WTC11 (cell line): ENCODE measurements at regions not wholly inside any gene's neighbourhood (a gene's known extent, or its start where the extent isn't known, plus 50 kb on each side); places are given as distances from the start of the nearest gene placed in this dataset.

ENCODE experiments used
- ATAC-seq: fragments of 200-7000 bp; cut with Tn5 transposase; 2 replicates; pipeline ENCODE4 v1.10.0; 2021; ENCODE audit warnings: mild to moderate bottlenecking, moderate library complexity
- CTCF ChIA-PET: fragments of 300-600 bp; sonication (Branson Sonifier 250); formaldehyde crosslinking; loops from one replicate; lab custom pipeline; 2021; ENCODE audit warnings: antibody characterized with exemption; lab: Charles Lee
- POLR2A ChIA-PET: fragments of 350-600 bp; sonication (Branson Sonifier 250); formaldehyde crosslinking; loops from one replicate; lab custom pipeline; 2021; ENCODE audit warnings: antibody characterized with exemption; lab: Charles Lee
- DNase-seq: peaks from one replicate; pipeline ENCODE4 v3.0.0; 2021; ENCODE audit warnings: low spot score
- H3K27ac Mint-ChIP-seq: 2 replicates; pipeline ENCODE4 v1.8.0; 2021; ENCODE audit warnings: mixed read lengths
- H3K27me3 Mint-ChIP-seq: 2 replicates; pipeline ENCODE4 v1.8.0; 2021; ENCODE audit warnings: low read depth, mild to moderate bottlenecking, moderate library complexity, mixed read lengths
- H3K36me3 Mint-ChIP-seq: 2 replicates; pipeline ENCODE4 v1.8.0; 2021; ENCODE audit warnings: mixed read lengths
- H3K4me1 Mint-ChIP-seq: 2 replicates; pipeline ENCODE4 v1.8.0; 2022; ENCODE audit warnings: mixed read lengths
- H3K4me3 Mint-ChIP-seq: 2 replicates; pipeline ENCODE4 v1.8.0; 2021; ENCODE audit warnings: mild to moderate bottlenecking, moderate library complexity, mixed read lengths
- H3K9me3 Mint-ChIP-seq: 2 replicates; pipeline ENCODE4 v1.8.0; 2021; ENCODE audit warnings: mixed read lengths
- AR ChIP-seq: fragments of 250-450 bp; sonication (Bioruptor Pico); IDR thresholded peaks from 2 replicates; pipeline ENCODE4 v1.9.0; 2021; ENCODE audit warnings: mild to moderate bottlenecking
- CREB1 ChIP-seq: sonication (generic); formaldehyde crosslinking; IDR thresholded peaks from 2 replicates; pipeline ENCODE4 v1.8.0; 2023; ENCODE audit warnings: mild to moderate bottlenecking, missing genetic modification reagents
- E2F1 ChIP-seq: sonication (generic); formaldehyde crosslinking; IDR thresholded peaks from 2 replicates; pipeline ENCODE4 v1.8.0; 2022; ENCODE audit warnings: mild to moderate bottlenecking, missing genetic modification reagents
- E2F4 ChIP-seq: sonication (generic); formaldehyde crosslinking; IDR thresholded peaks from 2 replicates; pipeline ENCODE4 v1.8.1; 2022; ENCODE audit warnings: low read depth, mild to moderate bottlenecking, moderate library complexity, missing genetic modification reagents, borderline replicate concordance
- E2F5 ChIP-seq: sonication (generic); formaldehyde crosslinking; IDR thresholded peaks from 2 replicates; pipeline ENCODE4 v1.8.1; 2022; ENCODE audit warnings: mild to moderate bottlenecking, moderate library complexity, missing genetic modification reagents
- ELF4 ChIP-seq: sonication (generic); formaldehyde crosslinking; IDR thresholded peaks from 2 replicates; pipeline ENCODE4 v1.8.1; 2022; ENCODE audit warnings: low read depth, mild to moderate bottlenecking, moderate library complexity, missing genetic modification reagents
- GRHL2 ChIP-seq: fragments of 250-450 bp; sonication (Bioruptor Pico); IDR thresholded peaks from 2 replicates; pipeline ENCODE4 v1.8.0; 2022; ENCODE audit warnings: mild to moderate bottlenecking, moderate library complexity; ENCODE audit not compliant: insufficient replicate concordance, severe bottlenecking
- HMGA2 ChIP-seq: fragments of 250-450 bp; sonication (Bioruptor Pico); IDR thresholded peaks from 2 replicates; pipeline ENCODE4 v1.4.0; 2021; ENCODE audit warnings: mild to moderate bottlenecking, moderate library complexity
- IRF1 ChIP-seq: sonication (generic); formaldehyde crosslinking; IDR thresholded peaks from 2 replicates; pipeline ENCODE4 v1.8.0; 2023; ENCODE audit warnings: missing genetic modification reagents
- JAZF1 ChIP-seq: fragments of 250-450 bp; sonication (Bioruptor Pico); IDR thresholded peaks from 2 replicates; pipeline ENCODE4 v1.9.0; 2021; ENCODE audit warnings: moderate library complexity, mild to moderate bottlenecking, inconsistent platforms
- MAX ChIP-seq: sonication (generic); formaldehyde crosslinking; IDR thresholded peaks from 2 replicates; pipeline ENCODE4 v1.8.0; 2022; ENCODE audit warnings: mild to moderate bottlenecking, missing genetic modification reagents
- MXD4 ChIP-seq: fragments of 250-450 bp; sonication (Bioruptor Pico); IDR thresholded peaks from 2 replicates; pipeline ENCODE4 v1.8.0; 2021; ENCODE audit warnings: mild to moderate bottlenecking, moderate library complexity, borderline replicate concordance
- NFATC4 ChIP-seq: fragments of 250-450 bp; sonication (Bioruptor Pico); IDR thresholded peaks from 2 replicates; pipeline ENCODE4 v1.9.0; 2021; ENCODE audit warnings: mild to moderate bottlenecking
- NR2C2 ChIP-seq: sonication (generic); formaldehyde crosslinking; IDR thresholded peaks from 2 replicates; pipeline ENCODE4 v1.8.0; 2022; ENCODE audit warnings: mild to moderate bottlenecking, missing genetic modification reagents
- NR3C1 ChIP-seq: sonication (generic); formaldehyde crosslinking; conservative IDR thresholded peaks from 2 replicates; pipeline ENCODE4 v1.8.1; 2023; ENCODE audit warnings: low read depth, mild to moderate bottlenecking, missing genetic modification reagents
- OVOL2 ChIP-seq: fragments of 250-450 bp; sonication (Bioruptor Pico); IDR thresholded peaks from 2 replicates; pipeline ENCODE4 v1.9.0; 2021; ENCODE audit warnings: mild to moderate bottlenecking, borderline replicate concordance
- RORB ChIP-seq: fragments of 250-450 bp; sonication (Bioruptor Pico); IDR thresholded peaks from 2 replicates; pipeline ENCODE4 v1.9.0; 2021; ENCODE audit warnings: mild to moderate bottlenecking
- SOX15 ChIP-seq: fragments of 250-450 bp; sonication (Bioruptor Pico); IDR thresholded peaks from 2 replicates; pipeline ENCODE4 v1.9.0; 2021; ENCODE audit warnings: mild to moderate bottlenecking
- ZNF219 ChIP-seq: sonication (generic); formaldehyde crosslinking; IDR thresholded peaks from 2 replicates; pipeline ENCODE4 v1.8.0; 2023; ENCODE audit warnings: missing genetic modification reagents, mild to moderate bottlenecking, borderline replicate concordance
- ZNF232 ChIP-seq: sonication (generic); formaldehyde crosslinking; IDR thresholded peaks from 2 replicates; pipeline ENCODE4 v1.8.0; 2022; ENCODE audit warnings: mild to moderate bottlenecking, missing genetic modification reagents
- ZNF396 ChIP-seq: fragments of 250-450 bp; sonication (Bioruptor Pico); IDR thresholded peaks from 2 replicates; pipeline ENCODE4 v1.8.0; 2021; ENCODE audit warnings: mild to moderate bottlenecking, moderate library complexity, borderline replicate concordance
- ZNF671 ChIP-seq: fragments of 250-450 bp; sonication (Bioruptor Pico); IDR thresholded peaks from 2 replicates; pipeline ENCODE4 v1.8.0; 2021; ENCODE audit warnings: mild to moderate bottlenecking
- TF ChIP-seq, protein P1 (sequence below): sonication (generic); formaldehyde crosslinking; IDR thresholded peaks from 2 replicates; pipeline ENCODE4 v1.8.1; 2023; ENCODE audit warnings: mild to moderate bottlenecking, missing genetic modification reagents

DNA sequence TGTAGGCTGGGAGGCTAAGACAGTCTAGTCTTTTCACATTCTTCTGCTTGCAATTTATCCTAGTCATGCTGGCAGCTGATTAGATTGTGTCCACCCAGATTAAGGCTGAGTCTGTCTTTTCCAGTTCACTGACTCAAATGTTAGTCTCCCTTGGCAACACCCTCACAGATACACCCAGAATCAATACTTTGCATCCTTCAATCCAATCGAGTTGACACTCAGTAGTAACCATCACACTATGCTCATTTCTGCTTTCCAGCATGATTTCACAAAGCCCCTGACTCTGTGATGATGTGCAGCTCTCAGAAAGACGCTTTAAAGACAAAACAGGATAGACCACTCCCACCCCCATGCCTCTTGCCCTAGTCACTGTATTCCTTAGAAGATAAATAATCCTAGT is 693.0 kb downstream of the HTR1B start (continued):
- TF ChIP-seq ZNF219 (CRISPR knock-in tag) (no peak), AR (CRISPR knock-in tag) (no peak), SOX15 (no peak), NFATC4 (CRISPR knock-in tag) (no peak), OVOL2 (CRISPR knock-in tag) (no peak), E2F5 (no peak), ZNF671 (CRISPR knock-in tag) (no peak), GRHL2 (no peak)
- TF ChIP-seq, protein P1, sequence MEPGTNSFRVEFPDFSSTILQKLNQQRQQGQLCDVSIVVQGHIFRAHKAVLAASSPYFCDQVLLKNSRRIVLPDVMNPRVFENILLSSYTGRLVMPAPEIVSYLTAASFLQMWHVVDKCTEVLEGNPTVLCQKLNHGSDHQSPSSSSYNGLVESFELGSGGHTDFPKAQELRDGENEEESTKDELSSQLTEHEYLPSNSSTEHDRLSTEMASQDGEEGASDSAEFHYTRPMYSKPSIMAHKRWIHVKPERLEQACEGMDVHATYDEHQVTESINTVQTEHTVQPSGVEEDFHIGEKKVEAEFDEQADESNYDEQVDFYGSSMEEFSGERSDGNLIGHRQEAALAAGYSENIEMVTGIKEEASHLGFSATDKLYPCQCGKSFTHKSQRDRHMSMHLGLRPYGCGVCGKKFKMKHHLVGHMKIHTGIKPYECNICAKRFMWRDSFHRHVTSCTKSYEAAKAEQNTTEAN = no peak

DNA sequence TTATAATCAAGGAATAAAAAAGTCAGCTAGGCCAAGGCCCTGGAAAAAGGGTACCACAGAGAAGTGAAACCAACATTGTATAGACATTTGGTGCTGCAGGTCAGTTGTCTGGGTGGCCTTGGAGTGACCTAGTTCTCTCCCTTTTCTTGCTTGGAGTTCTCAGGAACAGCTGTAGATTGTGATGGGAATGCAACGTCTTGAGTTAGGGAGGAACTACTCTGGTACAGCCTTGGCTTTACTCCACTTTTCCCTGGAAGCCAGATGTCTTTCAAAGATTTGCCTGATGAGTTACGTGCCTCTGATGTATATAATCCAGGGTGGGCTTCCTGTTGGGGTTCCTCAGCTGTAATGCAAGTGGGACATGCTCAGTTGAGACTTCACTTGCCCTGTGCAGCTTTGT is 694.7 kb downstream of the HTR1B start:
- no peak for ATAC-seq
- Mint-ChIP-seq H3K27ac (no peak overlapping the region), H3K27me3 (no peaks in the 10 kb centered on the region)
- CTCF ChIA-PET = no interaction called here
- no peak for DNase-seq
- TF ChIP-seq NR2C2 (CRISPR knock-in tag) (no peak), IRF1 (CRISPR knock-in tag) (no peak), NR3C1 (CRISPR knock-in tag) (no peak)
- TF ChIP-seq, all 79 proteins: peak for 0
- Mint-ChIP-seq H3K4me3 (no peak overlapping the region), H3K9me3 (peaks cover 23% of the 10 kb centered on the region; the same call in 1 of the 2 replicates), H3K4me1 (no peaks in the 10 kb centered on the region), H3K36me3 (peaks cover 6% of the 10 kb centered on the region; the same call in 1 of the 2 replicates)
- POLR2A ChIA-PET = no interaction called here

DNA sequence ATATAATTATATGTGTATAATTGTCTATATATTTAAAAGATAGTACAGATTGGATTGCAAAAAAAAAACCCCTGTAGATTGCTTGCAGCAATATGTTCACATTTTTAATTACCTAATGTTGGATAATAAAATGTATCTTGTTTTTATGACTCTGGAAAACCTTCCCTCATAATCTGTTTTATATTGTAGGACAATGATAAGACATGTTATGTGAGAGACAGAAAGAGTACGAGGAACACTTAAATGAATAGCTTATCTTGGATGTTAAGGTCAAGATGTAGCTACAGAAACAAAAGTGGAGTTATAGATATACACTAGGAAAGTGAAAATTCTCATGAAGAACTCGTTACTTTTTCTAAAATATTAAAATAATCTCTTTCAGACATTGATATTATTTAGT is 691.6 kb upstream of the IMPG1 start:
- no peaks in the 10 kb centered on the region for H3K4me1 Mint-ChIP-seq
- no peak for TF ChIP-seq NR2C2 (CRISPR knock-in tag)
- no peak for TF ChIP-seq CREB1 (CRISPR knock-in tag)
- no peaks in the 10 kb centered on the region for H3K27me3 Mint-ChIP-seq
- DNase-seq = no peak
- no peaks in the 10 kb centered on the region; the same call in 1 of the 2 replicates for H3K36me3 Mint-ChIP-seq
- ATAC-seq = no peak
- ChIA-PET POLR2A (no interaction called here), CTCF (no interaction called here)
- H3K27ac Mint-ChIP-seq = no peak overlapping the region
- no peak overlapping the region for H3K4me3 Mint-ChIP-seq
- H3K9me3 Mint-ChIP-seq = peaks cover 4% of the 10 kb centered on the region; the same call in 1 of the 2 replicates

GRCh38 chr6:76752841-76753240 is 680.4 kb upstream of the IMPG1 start:
- peaks cover 22% of the 10 kb centered on the region for H3K9me3 Mint-ChIP-seq
- H3K4me3 Mint-ChIP-seq = no peak overlapping the region
- no peaks in the 10 kb centered on the region for H3K27me3 Mint-ChIP-seq
- peaks cover 5% of the 10 kb centered on the region; the same call in 1 of the 2 replicates for H3K36me3 Mint-ChIP-seq
- ChIA-PET CTCF (no interaction called here), POLR2A (no interaction called here)
- no peak for ATAC-seq
- peaks cover 5% of the 10 kb centered on the region; the same call in 1 of the 2 replicates for H3K4me1 Mint-ChIP-seq
- no peak overlapping the region for H3K27ac Mint-ChIP-seq
- no peak for DNase-seq
- TF ChIP-seq E2F1 (CRISPR knock-in tag) (no peak), ELF4 (no peak), RORB (CRISPR knock-in tag) (no peak), NFATC4 (CRISPR knock-in tag) (no peak), MAX (CRISPR knock-in tag) (no peak), ZNF396 (no peak), HMGA2 (CRISPR knock-in tag) (no peak), MXD4 (CRISPR knock-in tag) (no peak), ZNF232 (CRISPR knock-in tag) (no peak), CREB1 (CRISPR knock-in tag) (no peak), ZNF671 (CRISPR knock-in tag) (no peak), JAZF1 (CRISPR knock-in tag) (no peak), E2F4 (CRISPR knock-in tag) (no peak)
